ENCODE measurements at regions not wholly inside any gene's neighbourhood (a gene's known extent, or its start where the extent isn't known, plus 50 kb on each side); places are given as distances from the start of the nearest gene placed in this dataset.

DNA sequence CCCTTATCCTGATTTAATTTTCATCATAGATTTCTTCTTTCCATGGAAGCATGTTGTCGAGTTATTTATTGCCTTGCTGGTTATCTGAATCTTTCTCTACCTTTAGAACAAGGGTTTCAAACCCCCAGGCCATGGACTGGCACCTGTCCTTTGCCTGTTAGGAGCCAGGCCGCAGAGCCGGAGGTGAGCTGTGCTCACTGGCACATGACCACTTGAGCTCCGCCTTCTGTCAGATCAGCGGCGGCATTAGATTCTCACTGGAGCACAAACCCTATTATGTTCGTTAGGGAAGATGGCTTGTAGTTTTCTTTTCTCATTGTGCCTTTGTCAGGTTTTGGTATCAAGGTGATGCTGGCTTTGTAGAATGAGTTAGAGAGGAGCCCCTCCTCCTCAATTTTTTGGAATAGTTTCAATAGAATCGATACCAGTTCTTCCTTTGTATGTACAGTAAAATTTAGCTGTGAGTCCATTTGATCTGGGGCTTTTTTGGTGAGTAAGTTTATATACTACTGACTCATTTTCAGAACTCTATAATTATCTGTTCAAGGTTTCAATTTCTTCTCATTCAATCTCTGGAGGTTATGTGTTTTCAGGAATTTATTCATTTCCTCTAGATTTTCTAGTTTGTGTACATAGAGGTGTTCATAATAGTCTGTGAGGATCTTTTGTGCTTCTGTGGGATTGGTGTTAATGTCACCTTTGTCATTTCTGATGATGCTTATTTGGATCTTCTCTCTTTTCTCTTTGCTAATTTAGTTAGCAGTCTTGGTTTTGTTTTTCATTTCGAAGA lies 668.0 kb upstream of the FAM98A start:
- TF ChIP-seq, protein P1, sequence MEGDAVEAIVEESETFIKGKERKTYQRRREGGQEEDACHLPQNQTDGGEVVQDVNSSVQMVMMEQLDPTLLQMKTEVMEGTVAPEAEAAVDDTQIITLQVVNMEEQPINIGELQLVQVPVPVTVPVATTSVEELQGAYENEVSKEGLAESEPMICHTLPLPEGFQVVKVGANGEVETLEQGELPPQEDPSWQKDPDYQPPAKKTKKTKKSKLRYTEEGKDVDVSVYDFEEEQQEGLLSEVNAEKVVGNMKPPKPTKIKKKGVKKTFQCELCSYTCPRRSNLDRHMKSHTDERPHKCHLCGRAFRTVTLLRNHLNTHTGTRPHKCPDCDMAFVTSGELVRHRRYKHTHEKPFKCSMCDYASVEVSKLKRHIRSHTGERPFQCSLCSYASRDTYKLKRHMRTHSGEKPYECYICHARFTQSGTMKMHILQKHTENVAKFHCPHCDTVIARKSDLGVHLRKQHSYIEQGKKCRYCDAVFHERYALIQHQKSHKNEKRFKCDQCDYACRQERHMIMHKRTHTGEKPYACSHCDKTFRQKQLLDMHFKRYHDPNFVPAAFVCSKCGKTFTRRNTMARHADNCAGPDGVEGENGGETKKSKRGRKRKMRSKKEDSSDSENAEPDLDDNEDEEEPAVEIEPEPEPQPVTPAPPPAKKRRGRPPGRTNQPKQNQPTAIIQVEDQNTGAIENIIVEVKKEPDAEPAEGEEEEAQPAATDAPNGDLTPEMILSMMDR (IDR thresholded peaks at IDR 0.05): no peak
- no peak for TF ChIP-seq POLR2A (IDR thresholded peaks at IDR 0.05)
- H3K36me3 ChIP-seq: no peaks in the 10 kb centered on the region
- DNase-seq: no peak
- intact Hi-C loops (cut with DNase I; ENCODE audit: low total_unique reads): no loop called here
- no peak overlapping the region for H3K4me3 ChIP-seq
- H3K27me3 ChIP-seq: no peaks in the 10 kb centered on the region
- H3K9me3 ChIP-seq: no peaks in the 10 kb centered on the region
- H3K27ac ChIP-seq: no peak overlapping the region
- H3K4me1 ChIP-seq: no peaks in the 10 kb centered on the region

DNA sequence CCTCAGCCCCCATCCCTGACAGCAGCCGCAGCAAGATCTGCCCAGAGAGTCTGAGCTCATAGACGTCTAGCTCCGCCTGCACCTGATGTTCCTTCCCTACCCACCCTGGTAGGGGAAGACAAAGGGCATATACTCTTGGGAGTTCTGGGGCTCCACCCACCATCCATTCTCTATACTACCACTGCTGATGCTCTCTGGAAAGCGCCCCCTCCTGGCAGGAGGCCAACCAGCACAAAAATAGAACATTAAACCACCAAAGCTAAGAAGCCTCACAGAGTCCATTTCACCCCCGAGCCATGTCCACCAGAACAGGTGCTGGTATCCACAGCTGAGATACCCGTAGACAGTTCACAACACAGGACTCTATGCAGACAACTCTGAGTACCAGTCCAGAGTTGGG lies 662.6 kb upstream of the FAM98A start:
- no peak overlapping the region for H3K4me3 ChIP-seq
- intact Hi-C loops (cut with DNase I; ENCODE audit: low total_unique reads): no loop called here
- H3K9me3 ChIP-seq: no peaks in the 10 kb centered on the region
- no peaks in the 10 kb centered on the region for H3K36me3 ChIP-seq
- DNase-seq: no peak
- H3K27ac ChIP-seq: no peak overlapping the region
- H3K4me1 ChIP-seq: no peaks in the 10 kb centered on the region
- H3K27me3 ChIP-seq: no peaks in the 10 kb centered on the region
- TF ChIP-seq POLR2A (IDR thresholded peaks at IDR 0.05): no peak
- TF ChIP-seq, protein P1 (IDR thresholded peaks at IDR 0.05): no peak

DNA sequence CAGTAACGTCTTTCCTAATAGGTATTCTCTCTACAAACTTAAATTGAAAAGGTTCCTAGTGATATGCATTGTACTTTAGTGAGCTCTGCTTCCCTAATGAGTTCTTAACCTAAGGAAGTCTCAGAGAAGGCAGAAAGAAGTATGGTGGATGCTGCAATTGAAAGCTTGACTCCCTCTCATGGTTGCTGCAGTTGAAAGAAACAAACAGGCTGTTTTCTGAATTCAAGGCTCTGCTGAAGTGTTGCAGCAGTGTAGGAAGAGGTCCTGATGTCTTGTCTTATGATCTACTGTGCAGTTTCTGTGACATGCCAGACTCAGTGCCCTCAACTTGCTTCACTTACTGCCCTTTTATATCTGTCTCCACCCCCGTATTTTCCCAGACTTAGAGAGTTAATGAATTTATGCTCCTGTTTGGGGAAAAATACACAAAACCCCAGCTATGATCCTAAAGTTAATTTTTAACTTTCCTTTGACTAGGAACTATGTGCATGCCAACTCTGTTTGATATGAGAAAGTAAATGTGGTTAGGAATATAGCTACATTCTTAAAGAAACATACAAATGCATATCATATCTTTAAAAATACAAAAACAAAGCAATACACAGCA lies 655.3 kb upstream of the FAM98A start:
- H3K36me3 ChIP-seq: no peaks in the 10 kb centered on the region
- no peaks in the 10 kb centered on the region for H3K9me3 ChIP-seq
- DNase-seq: no peak
- H3K27me3 ChIP-seq: no peaks in the 10 kb centered on the region
- intact Hi-C loops (cut with DNase I; ENCODE audit: low total_unique reads): no loop called here
- H3K27ac ChIP-seq: no peak overlapping the region
- H3K4me3 ChIP-seq: no peak overlapping the region
- TF ChIP-seq POLR2A (IDR thresholded peaks at IDR 0.05): no peak
- TF ChIP-seq, protein P1 (IDR thresholded peaks at IDR 0.05): no peak
- no peaks in the 10 kb centered on the region for H3K4me1 ChIP-seq

GRCh38 chr2:34252111-34252510 lies 653.0 kb upstream of the FAM98A start:
- Histone ChIP-seq H3K27me3 (no peaks in the 10 kb centered on the region), H3K4me3 (no peak overlapping the region), H3K36me3 (no peaks in the 10 kb centered on the region), H3K4me1 (no peaks in the 10 kb centered on the region), H3K27ac (no peak overlapping the region), H3K9me3 (no peaks in the 10 kb centered on the region)
- TF ChIP-seq, protein P1 (IDR thresholded peaks at IDR 0.05): no peak
- TF ChIP-seq POLR2A (IDR thresholded peaks at IDR 0.05): no peak
- DNase-seq: no peak
- intact Hi-C loops (cut with DNase I; ENCODE audit: low total_unique reads): no loop called here

- intact Hi-C loops (cut with DNase I; ENCODE audit: low total_unique reads): no loop called here
- H3K27me3 ChIP-seq: no peaks in the 10 kb centered on the region
Measured at GRCh38 chr2:34251578-34251977, 652.5 kb upstream of the FAM98A start.

More at GRCh38 chr2:34251578-34251977, 652.5 kb upstream of the FAM98A start:
- Histone ChIP-seq H3K4me1 (no peaks in the 10 kb centered on the region), H3K4me3 (no peak overlapping the region), H3K9me3 (no peaks in the 10 kb centered on the region), H3K36me3 (no peaks in the 10 kb centered on the region), H3K27ac (no peak overlapping the region)
- no peak for DNase-seq
- TF ChIP-seq, protein P1 (IDR thresholded peaks at IDR 0.05): no peak
- TF ChIP-seq POLR2A (IDR thresholded peaks at IDR 0.05): no peak

Measured in uterus (tissue), 3 donors.